Stimulated activated CD8-positive, alpha-beta memory T cell treated with anti-CD3 and anti-CD28 coated beads, Interleukin-15, amount 100 ng/mL, for 24 hours (primary cell): ENCODE measurements at regions not wholly inside any gene's neighbourhood (a gene's known extent, or its start where the extent isn't known, plus 50 kb on each side); places are given as distances from the start of the nearest gene placed in this dataset.
"Not testable (repeated sequence)": the region's sequence is repeated elsewhere in the genome, so short reads cannot be mapped to it uniquely, and the experiment has no call there.

Experiments
- DNase-seq: peaks from one replicate; pipeline ENCODE4 v3.0.0-alpha.2; 2020; ENCODE audit warnings: low read depth

GRCh38 chr1:199522936-199523335 is 504.6 kb upstream of the NR5A2 start:
- DNase-seq, result no peak

GRCh38 chr1:199529324-199529723 is 498.2 kb upstream of the NR5A2 start:
- DNase-seq, result no peak

- DNase-seq, result not testable (repeated sequence)
Observed at GRCh38 chr1:199533361-199533760, 494.1 kb upstream of the NR5A2 start.

- DNase-seq, result no peak
Observed at GRCh38 chr1:199545780-199546179, 481.7 kb upstream of the NR5A2 start.

- no peak for DNase-seq
Observed at GRCh38 chr1:199546323-199546722, 481.2 kb upstream of the NR5A2 start.

GRCh38 chr1:199549421-199549820 is 478.1 kb upstream of the NR5A2 start:
- DNase-seq, result no peak

GRCh38 chr1:199550199-199551065 is 477.1 kb upstream of the NR5A2 start:
- DNase-seq, result no peak

- DNase-seq, result no peak
Observed at GRCh38 chr1:199551967-199552565, 475.4 kb upstream of the NR5A2 start.

- DNase-seq, result no peak
Observed at GRCh38 chr1:199553104-199553503, 474.4 kb upstream of the NR5A2 start.

GRCh38 chr1:199561334-199561733 is 466.2 kb upstream of the NR5A2 start:
- DNase-seq, result no peak

GRCh38 chr1:199573047-199573446 is 454.5 kb upstream of the NR5A2 start:
- no peak for DNase-seq

GRCh38 chr1:199574950-199575349 is 452.6 kb upstream of the NR5A2 start:
- no peak for DNase-seq

- DNase-seq, result no peak
Observed at GRCh38 chr1:199580300-199580699, 447.2 kb upstream of the NR5A2 start.

- no peak for DNase-seq
Observed at GRCh38 chr1:199585392-199585791, 442.1 kb upstream of the NR5A2 start.

GRCh38 chr1:199590708-199591107 is 436.8 kb upstream of the NR5A2 start:
- DNase-seq, result no peak

- no peak for DNase-seq
Observed at GRCh38 chr1:199591468-199591867, 436.0 kb upstream of the NR5A2 start.

- no peak for DNase-seq
Observed at GRCh38 chr1:199593475-199593874, 434.0 kb upstream of the NR5A2 start.

GRCh38 chr1:199596448-199596847 is 431.1 kb upstream of the NR5A2 start:
- DNase-seq, result not testable (repeated sequence)

- no peak for DNase-seq
Observed at GRCh38 chr1:199597152-199597551, 430.4 kb upstream of the NR5A2 start.

- no peak for DNase-seq
Observed at GRCh38 chr1:199608414-199608813, 419.1 kb upstream of the NR5A2 start.

GRCh38 chr1:199612976-199613774 is 414.3 kb upstream of the NR5A2 start:
- no peak for DNase-seq

- no peak for DNase-seq
Observed at GRCh38 chr1:199616947-199617346, 410.6 kb upstream of the NR5A2 start.

- DNase-seq, result no peak
Observed at GRCh38 chr1:199619223-199619622, 408.3 kb upstream of the NR5A2 start.
